HPDE6-E6E7 (cell line): ENCODE measurements at regions not wholly inside any gene's neighbourhood (a gene's known extent, or its start where the extent isn't known, plus 50 kb on each side); places are given as distances from the start of the nearest gene placed in this dataset.
"Not testable (repeated sequence)": the region's sequence is repeated elsewhere in the genome, so short reads cannot be mapped to it uniquely, and the experiment has no call there.

Source experiments
- DNase-seq: peaks from one replicate; pipeline ENCODE4 v3.0.0; 2011; ENCODE audit warnings: missing footprints; ENCODE audit errors: extremely low spot score

GRCh38 chr6:67908379-67908778, 726.7 kb upstream of the ADGRB3 start:
- no peak for DNase-seq

- DNase-seq: not testable (repeated sequence)
Observed at GRCh38 chr6:67904735-67905134, 730.3 kb upstream of the ADGRB3 start.

DNA sequence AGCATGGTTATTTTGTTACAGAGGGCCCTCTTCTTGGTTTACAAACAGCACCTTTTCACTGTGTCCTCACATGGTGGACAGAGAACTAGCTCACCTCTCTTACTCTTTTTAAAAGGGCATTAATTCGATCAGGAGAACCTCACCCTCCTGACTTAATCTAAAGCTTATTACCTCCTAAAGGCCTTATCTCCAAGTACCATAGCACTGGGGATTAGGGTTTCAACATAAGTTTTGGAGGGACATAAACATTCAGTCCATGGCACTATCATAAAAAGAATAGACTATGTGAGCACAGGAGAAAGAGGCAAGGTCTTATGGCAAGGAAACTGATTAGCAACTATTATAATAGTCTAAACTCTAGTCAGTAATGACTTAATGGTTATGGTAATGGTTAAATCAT, 736.2 kb upstream of the ADGRB3 start:
- no peak for DNase-seq

GRCh38 chr6:67897998-67898607, 737.0 kb upstream of the ADGRB3 start:
- DNase-seq: no peak

- DNase-seq: no peak
Observed at GRCh38 chr6:67896476-67896875, 738.6 kb upstream of the ADGRB3 start.

DNA sequence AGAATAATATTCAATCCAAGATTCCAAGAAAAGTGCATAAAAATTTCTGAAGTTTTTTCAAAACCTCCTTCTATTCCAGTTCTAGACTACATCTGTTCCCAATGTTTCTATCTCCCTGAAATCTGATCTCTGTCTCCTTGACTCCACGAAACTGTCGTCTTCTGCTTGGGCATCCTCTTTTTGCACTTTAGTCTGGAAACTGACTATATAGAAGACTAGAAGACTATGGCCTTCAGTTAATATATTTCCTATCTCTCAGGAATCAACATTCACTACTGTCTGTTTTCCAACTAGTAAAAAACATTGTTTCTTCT, 745.4 kb upstream of the ADGRB3 start:
- DNase-seq: no peak

- DNase-seq: no peak
Observed at GRCh38 chr6:67888886-67889681, 746.0 kb upstream of the ADGRB3 start.

- DNase-seq: no peak
Observed at GRCh38 chr6:67888546-67888885, 746.6 kb upstream of the ADGRB3 start.

GRCh38 chr6:67887747-67888545, 747.1 kb upstream of the ADGRB3 start:
- DNase-seq: no peak

DNA sequence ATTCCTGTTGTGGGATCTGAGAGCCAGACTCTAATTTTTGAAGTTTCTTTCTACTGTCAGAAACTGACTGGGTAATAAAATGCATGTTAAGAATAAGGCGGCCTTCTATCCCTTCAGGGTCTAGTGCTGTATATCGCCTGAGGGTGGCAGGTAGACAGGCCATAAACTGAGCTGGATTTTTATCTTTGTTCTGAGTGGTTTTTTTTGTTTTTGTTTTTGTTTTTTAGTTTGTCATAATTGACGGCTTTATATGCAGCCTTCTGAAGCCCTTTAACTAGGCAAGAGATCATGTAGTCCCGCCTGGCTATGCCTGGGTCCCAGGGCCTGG, 747.7 kb upstream of the ADGRB3 start:
- no peak for DNase-seq

DNA sequence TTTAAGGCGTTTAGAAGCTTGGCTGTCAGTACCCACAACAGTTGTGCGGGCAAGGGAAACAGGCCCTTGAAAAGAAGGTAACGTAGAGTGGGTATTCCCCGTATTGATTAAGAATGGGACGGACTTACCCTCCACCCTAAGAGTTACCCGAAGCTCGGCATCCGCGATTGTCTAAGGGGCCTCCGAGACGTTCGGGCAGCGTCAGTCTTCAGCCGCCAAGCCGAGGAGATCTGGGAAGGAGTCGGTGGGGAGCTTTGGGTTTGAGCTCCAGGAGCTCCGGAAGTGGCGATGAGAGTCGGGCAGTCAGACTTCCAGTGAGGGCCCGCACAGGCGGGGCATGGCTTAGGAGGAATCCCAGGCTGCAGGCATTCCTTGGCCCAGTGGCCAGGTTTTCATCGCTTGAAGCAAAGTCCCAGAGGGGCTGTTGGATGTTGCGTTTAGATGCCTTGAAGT, 748.2 kb upstream of the ADGRB3 start:
- no peak for DNase-seq

DNA sequence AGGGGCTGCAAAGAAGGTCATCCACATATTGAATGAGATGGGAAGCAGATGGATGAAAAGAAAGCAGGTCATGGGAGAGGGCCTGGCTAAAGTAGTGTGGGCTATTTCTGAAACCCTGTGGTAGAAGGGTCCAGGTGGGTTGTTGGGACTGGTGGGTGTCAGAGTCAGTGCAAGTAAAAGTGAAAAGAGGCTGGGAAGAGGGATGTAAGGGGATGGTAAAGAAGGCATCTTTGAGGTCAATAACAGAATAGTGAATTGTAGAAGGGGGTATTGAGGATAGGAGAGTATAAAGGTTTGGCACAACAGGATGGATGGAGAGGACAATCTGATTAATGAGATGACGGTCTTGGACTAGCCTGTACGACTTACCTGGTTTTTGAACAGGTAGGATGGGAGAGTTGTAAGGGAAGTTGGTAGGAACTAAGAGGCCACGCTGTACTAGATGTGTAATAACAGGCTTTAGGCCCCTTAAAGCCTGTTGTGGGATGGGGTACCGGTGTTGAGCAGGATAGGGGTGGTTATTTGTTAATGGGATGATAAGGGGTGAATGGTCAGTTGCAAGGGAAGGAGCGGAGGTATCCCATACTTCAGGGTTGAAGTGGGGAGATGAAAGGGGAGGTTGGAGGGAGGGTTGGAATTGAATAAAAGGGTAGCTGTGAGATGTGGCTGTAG, 748.9 kb upstream of the ADGRB3 start:
- DNase-seq: no peak

GRCh38 chr6:67885081-67886033, 749.7 kb upstream of the ADGRB3 start:
- DNase-seq: no peak

DNA sequence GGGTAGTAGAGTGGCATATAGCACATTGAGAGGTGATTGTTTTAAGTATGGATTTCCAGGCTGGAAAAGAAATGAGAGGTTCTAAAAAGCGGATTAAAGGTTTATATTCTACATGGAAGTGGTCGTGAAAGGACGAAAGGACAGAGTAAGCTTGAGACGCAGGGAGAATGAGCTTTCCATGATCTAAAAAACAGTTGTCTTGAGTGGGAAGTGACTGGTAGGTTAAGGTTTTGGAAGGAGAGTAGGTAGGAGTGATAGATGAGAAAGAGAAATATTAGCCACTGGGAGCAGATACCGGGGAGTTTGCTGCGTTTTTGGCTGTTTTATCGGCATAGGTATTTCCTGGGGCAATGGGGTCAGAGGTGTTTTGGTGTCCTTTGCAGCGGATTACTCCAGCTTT, 750.6 kb upstream of the ADGRB3 start:
- DNase-seq: no peak

- no peak for DNase-seq
Observed at GRCh38 chr6:67883500-67884366, 751.3 kb upstream of the ADGRB3 start.

- no peak for DNase-seq
Observed at GRCh38 chr6:67882436-67883311, 752.4 kb upstream of the ADGRB3 start.

DNA sequence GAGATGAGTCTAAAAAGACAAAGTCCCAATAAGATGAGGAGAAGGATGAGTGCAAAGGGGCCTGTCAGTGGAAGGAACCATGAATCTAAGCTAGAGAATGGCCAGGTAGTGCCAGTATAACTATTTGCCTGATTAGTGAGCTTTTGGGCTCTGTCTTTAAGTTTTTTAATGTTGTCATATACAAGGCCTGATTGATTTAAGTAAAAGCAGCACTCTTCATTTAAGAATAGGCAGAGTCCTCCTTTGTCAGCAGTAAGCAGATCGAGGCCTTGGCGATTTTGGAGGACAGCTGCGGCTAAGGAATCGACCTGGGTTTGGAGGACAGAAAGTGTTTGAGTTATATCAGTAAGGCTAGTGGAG, 753.4 kb upstream of the ADGRB3 start:
- DNase-seq: no peak

DNA sequence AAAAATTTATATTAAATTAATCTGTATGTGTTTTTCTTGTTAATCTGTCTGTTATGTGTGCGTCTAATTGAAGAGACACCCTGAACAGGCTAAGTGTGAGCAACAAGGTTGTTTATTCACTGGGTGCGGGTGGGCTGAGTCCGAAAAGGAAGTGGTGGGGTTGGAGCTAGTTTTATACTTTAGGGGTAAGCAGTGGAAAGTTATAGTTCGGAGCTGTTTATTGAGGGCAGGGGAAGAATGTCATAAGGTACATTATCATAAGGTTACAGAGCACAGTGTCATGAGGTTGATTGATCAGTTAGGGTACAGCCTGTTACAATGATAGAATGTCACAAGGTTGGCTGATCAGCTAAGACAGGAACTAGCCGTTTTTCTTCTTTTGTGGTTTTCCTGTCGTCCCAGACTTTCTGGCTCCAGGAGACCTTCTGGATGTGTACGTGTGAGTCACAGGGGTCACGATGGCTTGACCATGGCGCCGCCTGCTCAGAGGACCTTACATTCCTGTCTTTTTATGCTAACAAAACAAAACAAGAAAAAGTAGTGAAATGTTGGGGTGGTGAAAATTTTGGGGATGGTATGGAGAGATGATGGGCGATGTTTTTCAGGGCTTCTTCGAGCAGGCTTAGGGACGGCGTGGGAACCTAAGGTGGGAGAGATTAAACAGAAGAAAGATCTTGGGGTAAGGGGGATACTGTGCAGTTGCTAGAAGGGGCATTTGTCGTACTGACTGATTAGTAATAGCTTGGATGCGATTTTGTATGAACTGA, 754.0 kb upstream of the ADGRB3 start:
- DNase-seq: no peak

DNA sequence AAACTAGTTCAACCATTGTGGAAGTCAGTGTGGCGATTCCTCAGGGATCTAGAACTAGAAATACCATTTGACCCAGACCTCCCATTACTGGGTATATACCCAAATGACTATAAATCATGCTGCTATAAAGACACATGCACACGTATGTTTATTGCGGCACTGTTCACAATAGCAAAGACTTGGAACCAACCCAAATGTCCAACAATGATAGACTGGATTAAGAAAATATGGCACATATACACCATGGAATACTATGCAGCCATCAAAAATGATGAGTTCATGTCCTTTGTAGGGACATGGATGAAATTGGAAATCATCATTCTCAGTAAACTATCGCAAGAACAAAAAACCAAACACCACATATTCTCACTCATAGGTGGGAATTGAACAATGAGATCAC, 754.7 kb upstream of the ADGRB3 start:
- DNase-seq: not testable (repeated sequence)
